GM12892 (cell line): ENCODE measurements at regions not wholly inside any gene's neighbourhood (a gene's known extent, or its start where the extent isn't known, plus 50 kb on each side); places are given as distances from the start of the nearest gene placed in this dataset.

Experiments
- POLR2A ChIP-seq: IDR thresholded peaks from 2 replicates; pipeline ENCODE4 v1.6.1; 2011; ENCODE audit warnings: low read depth, low read length, control low read depth
- TAF1 ChIP-seq: IDR thresholded peaks from 2 replicates; pipeline ENCODE4 v1.6.1; 2011; ENCODE audit warnings: low read depth, mild to moderate bottlenecking, control low read depth, low read length, borderline replicate concordance

DNA sequence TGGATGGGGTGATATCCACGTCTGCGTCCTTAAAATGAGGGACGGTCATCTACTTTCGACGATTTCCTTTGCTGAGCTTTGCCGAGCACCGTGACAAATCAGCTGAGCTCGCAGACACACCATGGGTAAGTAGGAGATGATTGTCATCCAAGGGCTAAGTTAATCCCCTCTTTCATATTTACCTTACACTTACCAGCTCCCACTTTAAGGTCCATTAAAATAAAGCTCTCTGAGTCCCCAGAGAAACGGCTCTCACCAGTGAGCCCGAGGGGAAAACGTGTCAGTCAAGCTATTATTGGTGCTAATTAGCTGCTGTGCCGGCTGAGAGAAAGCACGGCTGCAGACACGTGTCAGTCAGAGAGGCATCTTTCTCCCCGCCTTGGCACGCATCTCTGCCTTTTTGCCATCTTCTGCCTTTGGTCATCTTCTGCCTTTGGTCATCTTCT is 72.2 kb downstream of the CRLF2 start:
- no peak for TF ChIP-seq POLR2A
- TF ChIP-seq TAF1: no peak
